ENCODE measurements at regions not wholly inside any gene's neighbourhood (a gene's known extent, or its start where the extent isn't known, plus 50 kb on each side); places are given as distances from the start of the nearest gene placed in this dataset.

DNA sequence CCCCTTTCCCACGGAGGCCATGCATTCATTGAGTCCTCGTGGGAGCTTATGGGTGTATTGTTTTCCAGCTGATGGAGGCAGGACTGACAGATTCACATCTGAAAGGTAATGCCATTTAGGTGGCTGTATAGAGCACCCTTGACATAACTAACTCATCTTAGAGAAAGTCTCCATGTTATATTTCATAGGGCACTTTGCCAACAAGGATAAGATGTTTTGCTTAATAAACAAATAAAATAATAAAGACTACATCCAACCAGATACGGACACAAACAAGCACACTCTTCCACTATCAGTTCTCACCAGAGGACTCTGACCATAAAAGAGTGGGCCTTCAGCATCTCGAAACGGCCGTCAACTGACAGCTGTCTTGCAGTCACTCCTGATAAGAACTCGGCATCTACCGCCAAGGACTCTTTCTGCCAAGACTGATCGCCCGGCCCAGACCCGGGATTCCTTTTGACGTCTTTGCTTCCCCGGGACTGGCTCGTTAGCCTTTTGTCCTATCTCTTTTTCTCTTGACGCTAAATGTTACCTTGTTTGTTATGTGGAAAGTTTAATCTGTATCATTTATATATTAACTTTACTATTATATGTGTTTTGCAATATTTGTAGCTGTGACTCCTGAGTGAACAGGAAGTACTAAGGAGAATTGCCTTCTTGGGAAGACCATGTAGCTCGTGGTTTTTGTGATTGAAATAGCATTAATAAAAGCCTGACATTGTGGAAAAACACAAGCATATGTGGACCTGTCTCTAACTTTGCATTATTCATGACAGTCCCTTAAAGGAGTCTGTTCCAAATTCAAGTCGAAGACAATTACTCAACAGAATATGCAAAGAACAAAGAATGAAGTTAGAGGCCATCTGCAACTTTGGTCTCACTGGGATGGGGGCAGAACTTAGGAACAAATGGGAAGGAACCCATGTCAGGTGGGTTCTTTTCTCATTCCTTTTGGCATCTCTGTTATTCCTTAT, 195.1 kb downstream of the LPIN1 start:
- no peak for DNase-seq
- Histone ChIP-seq H3K4me1 (ENCODE audit: low read depth) (no peaks in the 10 kb centered on the region), H3K9me3 (no peaks in the 10 kb centered on the region), H3K4me3 (no peak overlapping the region), H3K36me3 (ENCODE audit: low read depth) (no peaks in the 10 kb centered on the region)
- ATAC-seq, result no peak
- TF ChIP-seq, protein P1, sequence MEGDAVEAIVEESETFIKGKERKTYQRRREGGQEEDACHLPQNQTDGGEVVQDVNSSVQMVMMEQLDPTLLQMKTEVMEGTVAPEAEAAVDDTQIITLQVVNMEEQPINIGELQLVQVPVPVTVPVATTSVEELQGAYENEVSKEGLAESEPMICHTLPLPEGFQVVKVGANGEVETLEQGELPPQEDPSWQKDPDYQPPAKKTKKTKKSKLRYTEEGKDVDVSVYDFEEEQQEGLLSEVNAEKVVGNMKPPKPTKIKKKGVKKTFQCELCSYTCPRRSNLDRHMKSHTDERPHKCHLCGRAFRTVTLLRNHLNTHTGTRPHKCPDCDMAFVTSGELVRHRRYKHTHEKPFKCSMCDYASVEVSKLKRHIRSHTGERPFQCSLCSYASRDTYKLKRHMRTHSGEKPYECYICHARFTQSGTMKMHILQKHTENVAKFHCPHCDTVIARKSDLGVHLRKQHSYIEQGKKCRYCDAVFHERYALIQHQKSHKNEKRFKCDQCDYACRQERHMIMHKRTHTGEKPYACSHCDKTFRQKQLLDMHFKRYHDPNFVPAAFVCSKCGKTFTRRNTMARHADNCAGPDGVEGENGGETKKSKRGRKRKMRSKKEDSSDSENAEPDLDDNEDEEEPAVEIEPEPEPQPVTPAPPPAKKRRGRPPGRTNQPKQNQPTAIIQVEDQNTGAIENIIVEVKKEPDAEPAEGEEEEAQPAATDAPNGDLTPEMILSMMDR (IDR thresholded peaks at IDR 0.05), result no peak
- intact Hi-C loops (cut with DNase I, micrococcal nuclease), result no loop called here

DNA sequence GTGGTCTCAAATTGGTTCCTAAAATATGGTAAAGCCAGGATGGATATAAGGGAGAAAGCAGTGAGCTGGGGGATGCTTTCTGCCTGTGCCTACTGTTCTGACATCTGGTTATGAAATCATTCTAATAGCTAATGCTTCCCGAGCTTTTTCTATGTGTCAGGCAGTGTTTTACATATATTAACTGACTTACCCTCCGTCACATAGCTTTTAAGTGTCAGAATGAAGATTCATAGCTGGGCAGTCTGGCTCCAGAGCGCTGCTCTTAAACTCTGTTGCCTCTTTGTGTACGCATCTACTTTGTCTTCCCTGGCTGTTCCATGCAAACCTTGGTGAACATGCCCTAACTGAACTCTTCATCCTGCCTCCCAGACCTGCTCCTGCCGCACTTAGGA, 195.7 kb downstream of the LPIN1 start:
- DNase-seq (no peak), ATAC-seq (no peak)
- intact Hi-C loops (cut with DNase I, micrococcal nuclease), result no loop called here
- TF ChIP-seq, protein P1 (IDR thresholded peaks at IDR 0.05), result no peak
- Histone ChIP-seq H3K4me1 (ENCODE audit: low read depth) (no peaks in the 10 kb centered on the region), H3K4me3 (no peak overlapping the region), H3K9me3 (no peaks in the 10 kb centered on the region), H3K36me3 (ENCODE audit: low read depth) (no peaks in the 10 kb centered on the region)

DNA sequence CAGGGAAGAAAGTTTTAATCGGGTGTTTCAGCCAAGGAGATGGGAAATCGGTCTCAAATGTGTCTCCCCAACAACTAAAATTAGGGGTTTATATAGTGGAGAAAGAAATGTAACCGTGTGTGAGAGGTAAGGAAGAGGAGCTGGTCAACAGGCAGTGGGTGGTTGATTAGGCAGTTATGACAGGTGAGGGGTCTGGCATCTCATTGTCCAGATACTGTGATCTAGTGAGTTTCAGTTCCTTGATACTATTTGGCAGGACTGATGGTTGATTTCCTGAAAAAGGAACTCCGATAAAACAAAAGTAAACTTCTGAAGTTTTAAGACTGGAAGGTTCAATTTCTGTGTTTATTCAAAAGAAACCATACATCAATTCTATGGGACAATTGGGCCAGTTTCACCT, 197.9 kb downstream of the LPIN1 start:
- Histone ChIP-seq H3K4me1 (ENCODE audit: low read depth) (no peaks in the 10 kb centered on the region), H3K36me3 (ENCODE audit: low read depth) (no peaks in the 10 kb centered on the region), H3K9me3 (no peaks in the 10 kb centered on the region), H3K4me3 (no peak overlapping the region)
- intact Hi-C loops (cut with DNase I, micrococcal nuclease), result no loop called here
- ATAC-seq (no peak), DNase-seq (no peak)
- TF ChIP-seq, protein P1 (IDR thresholded peaks at IDR 0.05), result no peak

DNA sequence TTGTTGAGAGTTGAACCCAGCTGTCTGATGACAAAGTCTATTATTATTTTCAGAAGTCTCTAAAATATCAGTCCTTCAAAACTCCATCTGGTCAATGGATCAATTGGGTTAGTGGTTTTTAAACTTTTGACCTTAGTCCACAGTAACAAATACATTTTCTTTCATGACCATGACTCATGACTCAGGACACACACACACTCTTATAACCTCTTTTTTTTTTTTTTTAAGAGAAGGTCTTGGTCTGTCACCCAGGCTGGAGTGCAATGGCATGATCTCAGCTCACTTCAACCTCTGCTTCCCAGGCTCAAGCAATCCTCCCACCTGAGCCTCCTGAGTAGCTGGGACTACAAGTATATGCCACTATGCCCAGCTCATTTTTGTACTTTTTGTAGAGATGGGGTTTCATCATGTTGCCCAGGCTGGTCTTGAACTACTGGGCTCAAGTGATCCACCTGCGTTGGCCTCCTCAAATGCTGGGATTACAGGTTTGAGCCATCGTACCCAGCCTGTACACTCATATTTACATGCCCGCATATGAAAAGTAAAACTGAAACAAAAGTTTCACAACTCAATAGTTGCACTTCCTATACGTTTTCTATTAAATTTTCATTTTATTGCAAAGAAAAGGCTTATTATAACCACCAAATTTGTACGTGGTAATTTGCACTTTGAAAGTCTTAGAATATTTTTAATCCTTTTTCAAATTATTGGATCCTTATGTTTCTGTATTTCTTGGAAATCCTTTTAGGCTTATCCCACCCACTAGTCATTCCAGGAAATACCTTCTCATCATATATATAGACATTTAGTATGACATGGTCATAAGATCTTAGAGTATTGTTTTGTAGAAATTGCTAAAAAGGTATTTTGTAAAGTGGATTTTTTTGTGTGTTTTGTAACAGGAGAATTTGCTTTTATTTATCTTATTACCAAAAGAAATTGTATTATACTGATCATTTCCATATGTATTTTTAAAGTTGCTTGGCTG, 199.0 kb downstream of the LPIN1 start:
- ATAC-seq (peak; percentile 37), DNase-seq (no peak)
- intact Hi-C loops (cut with DNase I, micrococcal nuclease), result no loop called here
- no peaks in the 10 kb centered on the region for H3K36me3 ChIP-seq (ENCODE audit: low read depth)
- no peak overlapping the region for H3K4me3 ChIP-seq
- H3K4me1 ChIP-seq (ENCODE audit: low read depth), result no peaks in the 10 kb centered on the region
- no peaks in the 10 kb centered on the region for H3K9me3 ChIP-seq
- TF ChIP-seq, protein P1 (IDR thresholded peaks at IDR 0.05), result no peak

DNA sequence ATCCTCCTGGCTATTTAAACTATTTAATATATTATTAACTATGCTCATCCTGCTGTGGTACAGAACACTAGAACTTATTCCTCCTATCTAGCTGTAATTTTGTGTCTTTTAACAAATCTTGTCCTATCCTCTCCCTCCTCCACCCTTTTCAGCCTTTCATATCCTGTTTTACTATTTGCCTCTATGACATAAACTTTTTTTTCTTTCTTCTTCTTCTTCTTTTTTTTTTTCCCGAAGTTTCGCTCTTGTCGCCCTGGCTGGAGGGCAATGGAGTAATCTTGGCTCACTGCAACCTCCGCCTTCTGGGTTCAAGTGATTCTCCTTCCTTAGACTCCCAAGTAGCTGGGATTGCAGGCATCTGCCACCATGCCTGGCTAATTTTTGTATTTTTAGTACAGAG, 201.5 kb downstream of the LPIN1 start:
- no peaks in the 10 kb centered on the region for H3K4me1 ChIP-seq (ENCODE audit: low read depth)

More for the DNA sequence above, 201.5 kb downstream of the LPIN1 start:
- intact Hi-C loops (cut with DNase I, micrococcal nuclease), result no loop called here
- TF ChIP-seq, protein P1 (IDR thresholded peaks at IDR 0.05), result no peak
- DNase-seq, result no peak
- H3K4me3 ChIP-seq, result no peak overlapping the region
- no peak for ATAC-seq
- H3K9me3 ChIP-seq, result no peaks in the 10 kb centered on the region
- H3K36me3 ChIP-seq (ENCODE audit: low read depth), result no peaks in the 10 kb centered on the region

All from mucosa of descending colon (tissue), 3 donors.